Fibroblast of lung (primary cell): ENCODE measurements at regions not wholly inside any gene's neighbourhood (a gene's known extent, or its start where the extent isn't known, plus 50 kb on each side); places are given as distances from the start of the nearest gene placed in this dataset.

Experiments
- DNase-seq, 2 donors: peaks; one replicate each; pipeline versions ENCODE4 v3.0.0 to v3.0.0-alpha.2; 2010; ENCODE audit warnings: low read depth in 2 of 2
- H2AFZ ChIP-seq: 2 replicates; pipeline ENCODE4 v1.5.1; 2012; ENCODE audit warnings: low read length, control low read depth, inconsistent platforms
- H3K27ac ChIP-seq: 2 replicates; pipeline ENCODE4 v1.5.1; 2011; ENCODE audit warnings: low read length, control low read depth; ENCODE audit not compliant: insufficient read depth
- H3K27me3 ChIP-seq: 2 replicates; pipeline ENCODE4 v1.5.1; 2011; ENCODE audit warnings: mild to moderate bottlenecking, low read length; ENCODE audit not compliant: control insufficient read depth, insufficient read depth
- H3K36me3 ChIP-seq: 2 replicates; pipeline ENCODE4 v1.5.1; 2011; ENCODE audit warnings: low read length; ENCODE audit not compliant: control insufficient read depth, insufficient read depth
- H3K4me1 ChIP-seq: 2 replicates; pipeline ENCODE4 v1.5.1; 2011; ENCODE audit warnings: low read length; ENCODE audit not compliant: control insufficient read depth, insufficient read depth; ENCODE audit errors: extremely low read depth
- H3K4me2 ChIP-seq: 2 replicates; pipeline ENCODE4 v1.5.1; 2011; ENCODE audit warnings: low read length, control low read depth; ENCODE audit not compliant: insufficient read depth; ENCODE audit errors: extremely low read depth
- H3K4me3 ChIP-seq, 4 experiments: fragments of 200-600 bp in 1 of 4; sonication (generic) in 1 of 4; replicated peaks in 1 of 4; 2 replicates each; pipeline ENCODE4 v1.5.1; 2011 to 2016; ENCODE audit warnings: low read length in 4 of 4, low read depth in 3 of 4, mild to moderate bottlenecking in 3 of 4, control low read depth in 2 of 4, inconsistent platforms in 1 of 4, mixed read lengths in 1 of 4; ENCODE audit not compliant: insufficient read depth in 1 of 4; ENCODE audit errors: control extremely low read depth in 1 of 4
- H3K79me2 ChIP-seq: 2 replicates; pipeline ENCODE4 v1.5.1; 2012; ENCODE audit warnings: mild to moderate bottlenecking, low read length, inconsistent platforms; ENCODE audit not compliant: control insufficient read depth, insufficient read depth
- H3K9ac ChIP-seq: 2 replicates; pipeline ENCODE4 v1.5.1; 2011; ENCODE audit warnings: mild to moderate bottlenecking, low read length, control low read depth; ENCODE audit not compliant: insufficient read depth
- H3K9me3 ChIP-seq: 2 replicates; pipeline ENCODE4 v1.5.1; 2012; ENCODE audit warnings: low read depth, low read length; ENCODE audit not compliant: control insufficient read depth, insufficient read depth
- H4K20me1 ChIP-seq: 2 replicates; pipeline ENCODE4 v1.5.1; 2011; ENCODE audit warnings: low read length; ENCODE audit not compliant: control insufficient read depth, insufficient read depth; ENCODE audit errors: extremely low read depth
- EZH2 ChIP-seq: IDR thresholded peaks from 2 replicates; pipeline ENCODE4 v1.5.1; 2012; ENCODE audit warnings: low read length, control low read depth, mild to moderate bottlenecking; ENCODE audit errors: missing control alignments
- TF ChIP-seq, protein P1 (sequence below), 2 donors: IDR thresholded peaks in 1 of 2; conservative IDR thresholded peaks in 1 of 2; 1 replicate in 1 of 2; 2 replicates in 1 of 2; pipeline ENCODE4 v1.5.1; 2011 to 2012; ENCODE audit warnings: low read length in 2 of 2, control low read depth in 1 of 2, inconsistent platforms in 1 of 2, low read depth in 1 of 2, mild to moderate bottlenecking in 1 of 2

DNA sequence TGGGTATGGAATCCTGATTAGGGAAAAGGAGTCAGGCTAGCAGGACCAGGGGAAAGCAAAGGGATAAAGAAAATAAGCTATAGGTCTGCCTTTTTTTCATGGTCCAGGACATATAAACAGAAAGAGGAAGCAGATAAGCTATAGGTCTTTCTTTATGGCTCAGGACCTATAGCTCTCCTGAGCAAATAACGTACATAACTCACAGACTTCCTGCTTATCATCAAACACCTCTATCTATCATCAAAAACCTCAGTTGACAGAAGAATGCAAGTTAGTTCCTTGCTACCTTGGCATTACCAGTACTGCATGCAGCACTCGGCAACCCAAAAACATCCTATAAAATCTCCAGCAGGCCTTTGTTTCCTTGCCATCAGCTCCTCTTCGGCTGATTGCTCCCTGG lies 238.7 kb upstream of the OR4E1 start:
- no peaks in the 10 kb centered on the region for H3K9me3 ChIP-seq
- H3K79me2 ChIP-seq: no peaks in the 10 kb centered on the region
- no peak overlapping the region for H2AFZ ChIP-seq
- no peak overlapping the region for H3K4me2 ChIP-seq
- no peaks in the 10 kb centered on the region for H3K4me1 ChIP-seq
- H4K20me1 ChIP-seq: no peaks in the 10 kb centered on the region
- TF ChIP-seq EZH2: no peak
- TF ChIP-seq, protein P1, sequence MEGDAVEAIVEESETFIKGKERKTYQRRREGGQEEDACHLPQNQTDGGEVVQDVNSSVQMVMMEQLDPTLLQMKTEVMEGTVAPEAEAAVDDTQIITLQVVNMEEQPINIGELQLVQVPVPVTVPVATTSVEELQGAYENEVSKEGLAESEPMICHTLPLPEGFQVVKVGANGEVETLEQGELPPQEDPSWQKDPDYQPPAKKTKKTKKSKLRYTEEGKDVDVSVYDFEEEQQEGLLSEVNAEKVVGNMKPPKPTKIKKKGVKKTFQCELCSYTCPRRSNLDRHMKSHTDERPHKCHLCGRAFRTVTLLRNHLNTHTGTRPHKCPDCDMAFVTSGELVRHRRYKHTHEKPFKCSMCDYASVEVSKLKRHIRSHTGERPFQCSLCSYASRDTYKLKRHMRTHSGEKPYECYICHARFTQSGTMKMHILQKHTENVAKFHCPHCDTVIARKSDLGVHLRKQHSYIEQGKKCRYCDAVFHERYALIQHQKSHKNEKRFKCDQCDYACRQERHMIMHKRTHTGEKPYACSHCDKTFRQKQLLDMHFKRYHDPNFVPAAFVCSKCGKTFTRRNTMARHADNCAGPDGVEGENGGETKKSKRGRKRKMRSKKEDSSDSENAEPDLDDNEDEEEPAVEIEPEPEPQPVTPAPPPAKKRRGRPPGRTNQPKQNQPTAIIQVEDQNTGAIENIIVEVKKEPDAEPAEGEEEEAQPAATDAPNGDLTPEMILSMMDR (conservative IDR thresholded peaks at IDR 0.05 in 1 of 2, IDR thresholded peaks at IDR 0.05 in 1 of 2; ENCODE audit: low read depth in 1 of 2, low read length in 2 of 2): no peak
- DNase-seq: no peak
- no peaks in the 10 kb centered on the region for H3K36me3 ChIP-seq
- no peak overlapping the region for H3K27ac ChIP-seq
- H3K27me3 ChIP-seq: no peaks in the 10 kb centered on the region
- H3K4me3 ChIP-seq: no peak overlapping the region
- H3K9ac ChIP-seq: no peak overlapping the region

DNA sequence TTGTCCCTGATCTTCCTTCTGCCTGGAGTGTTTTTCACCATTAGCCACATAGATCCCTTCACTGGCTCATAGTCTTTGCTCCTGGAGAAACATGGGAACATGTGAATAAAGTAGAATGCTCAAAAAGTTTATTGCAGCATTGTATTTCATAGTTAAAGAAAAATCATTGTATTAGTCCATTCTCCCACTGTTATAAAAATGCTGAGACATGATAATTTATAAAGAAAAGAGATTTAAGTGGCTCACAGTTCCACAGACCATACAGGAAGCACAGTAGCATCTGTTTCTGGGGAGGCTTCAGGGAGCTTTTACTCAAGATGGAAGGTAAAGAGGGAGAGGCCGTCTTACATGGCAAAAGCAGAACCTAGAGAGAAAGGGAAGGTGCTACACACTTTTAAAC lies 238.3 kb upstream of the OR4E1 start:
- Histone ChIP-seq H3K79me2 (no peaks in the 10 kb centered on the region), H2AFZ (no peak overlapping the region), H3K4me3 (no peak overlapping the region), H3K27me3 (no peaks in the 10 kb centered on the region), H3K9me3 (no peaks in the 10 kb centered on the region), H3K36me3 (no peaks in the 10 kb centered on the region), H3K4me2 (no peak overlapping the region), H4K20me1 (no peaks in the 10 kb centered on the region), H3K4me1 (no peaks in the 10 kb centered on the region), H3K9ac (no peak overlapping the region), H3K27ac (no peak overlapping the region)
- no peak for DNase-seq
- TF ChIP-seq, protein P1 (conservative IDR thresholded peaks at IDR 0.05 in 1 of 2, IDR thresholded peaks at IDR 0.05 in 1 of 2; ENCODE audit: low read depth in 1 of 2, low read length in 2 of 2): no peak
- no peak for TF ChIP-seq EZH2

DNA sequence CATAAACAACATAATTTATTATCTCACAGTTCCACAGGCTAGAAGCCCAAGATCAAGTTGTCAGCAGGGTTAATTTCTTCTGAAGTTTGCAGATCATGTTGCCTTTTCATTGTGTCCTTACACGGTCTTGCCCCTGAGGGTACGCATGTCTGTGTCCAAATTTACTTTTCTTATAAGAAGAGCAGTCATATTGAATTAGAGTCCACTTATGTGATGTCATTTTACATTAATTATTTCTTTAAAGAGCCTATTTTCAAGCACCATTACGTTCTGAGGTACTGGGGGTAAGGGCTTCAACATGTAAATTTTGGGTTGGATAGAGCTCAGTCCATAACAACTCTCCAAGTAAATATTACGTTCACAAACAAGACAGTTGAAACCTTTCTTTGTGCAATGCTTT lies 236.6 kb upstream of the OR4E1 start:
- Histone ChIP-seq H3K27me3 (no peaks in the 10 kb centered on the region), H3K9me3 (no peaks in the 10 kb centered on the region), H4K20me1 (no peaks in the 10 kb centered on the region), H3K4me3 (no peak overlapping the region), H2AFZ (no peak overlapping the region), H3K79me2 (no peaks in the 10 kb centered on the region), H3K9ac (no peak overlapping the region), H3K4me1 (no peaks in the 10 kb centered on the region), H3K36me3 (no peaks in the 10 kb centered on the region), H3K27ac (no peak overlapping the region), H3K4me2 (no peak overlapping the region)
- DNase-seq: no peak
- TF ChIP-seq, protein P1 (conservative IDR thresholded peaks at IDR 0.05 in 1 of 2, IDR thresholded peaks at IDR 0.05 in 1 of 2; ENCODE audit: low read depth in 1 of 2, low read length in 2 of 2): no peak
- TF ChIP-seq EZH2: no peak
